C4-2B (cell line): ENCODE measurements at regions not wholly inside any gene's neighbourhood (a gene's known extent, or its start where the extent isn't known, plus 50 kb on each side); places are given as distances from the start of the nearest gene placed in this dataset.

ENCODE experiments used
- H3K27ac ChIP-seq: fragments of 450-650 bp; 2 replicates; pipeline ENCODE4 v1.5.1; 2017
- CTCF ChIP-seq: fragments of 450-650 bp; conservative IDR thresholded peaks from 2 replicates; pipeline ENCODE4 v1.5.1; 2017; ENCODE audit warnings: mild to moderate bottlenecking
- ZFX ChIP-seq: fragments of 450-650 bp; IDR thresholded peaks from 2 replicates; pipeline ENCODE4 v1.6.1; 2017

DNA sequence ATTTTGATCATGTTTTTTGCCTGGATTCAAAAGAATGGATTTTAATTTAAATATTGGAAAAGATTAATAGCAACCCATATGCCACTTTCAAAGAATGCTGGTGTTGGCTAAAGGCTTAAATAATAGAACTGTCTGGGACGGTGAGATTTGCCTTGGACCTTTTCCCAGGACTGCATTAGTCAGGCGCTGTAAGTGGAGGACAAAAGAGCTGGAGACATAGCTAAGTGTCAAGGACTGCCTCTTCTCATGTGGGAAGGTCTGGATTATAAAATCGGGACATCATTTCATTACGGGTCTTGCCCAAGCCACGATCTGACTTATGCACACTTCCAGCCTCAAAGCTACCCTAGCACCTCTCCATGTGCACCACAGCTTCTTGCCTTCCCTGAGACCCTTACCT lies 458.5 kb upstream of the DEPDC1 start:
- no peak overlapping the region for H3K27ac ChIP-seq
- TF ChIP-seq ZFX: no peak
- no peak for TF ChIP-seq CTCF

- TF ChIP-seq ZFX (no peak), CTCF (no peak)
- no peak overlapping the region for H3K27ac ChIP-seq
Measured at GRCh38 chr1:68958958-68959357, 462.1 kb upstream of the DEPDC1 start.

- TF ChIP-seq CTCF (no peak), ZFX (no peak)
- H3K27ac ChIP-seq: no peak overlapping the region
Measured at GRCh38 chr1:68959461-68960030, 462.7 kb upstream of the DEPDC1 start.

DNA sequence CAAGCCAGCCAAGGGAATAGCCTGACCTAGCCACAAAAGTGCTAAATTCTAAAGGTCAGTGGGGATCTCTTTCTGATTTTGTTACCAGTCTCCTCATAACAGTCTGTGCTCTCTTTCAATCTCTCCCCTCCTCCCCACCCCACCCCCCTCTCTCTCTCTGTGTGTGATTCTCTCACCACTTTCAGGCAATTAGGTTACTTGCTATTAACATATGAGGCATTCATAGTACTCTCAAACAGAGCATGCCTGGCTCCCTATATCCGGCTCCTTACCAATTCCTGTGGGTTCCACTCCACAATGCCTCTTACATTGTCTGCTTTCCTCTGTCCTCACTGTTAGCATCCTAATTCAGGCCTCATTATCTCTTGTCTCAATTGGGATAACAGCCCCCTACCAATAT lies 464.3 kb upstream of the DEPDC1 start:
- no peak for TF ChIP-seq CTCF
- no peak for TF ChIP-seq ZFX
- no peak overlapping the region for H3K27ac ChIP-seq

- H3K27ac ChIP-seq: no peak overlapping the region
- TF ChIP-seq CTCF: no peak
- no peak for TF ChIP-seq ZFX
Measured at GRCh38 chr1:68963353-68963752, 466.5 kb upstream of the DEPDC1 start.

DNA sequence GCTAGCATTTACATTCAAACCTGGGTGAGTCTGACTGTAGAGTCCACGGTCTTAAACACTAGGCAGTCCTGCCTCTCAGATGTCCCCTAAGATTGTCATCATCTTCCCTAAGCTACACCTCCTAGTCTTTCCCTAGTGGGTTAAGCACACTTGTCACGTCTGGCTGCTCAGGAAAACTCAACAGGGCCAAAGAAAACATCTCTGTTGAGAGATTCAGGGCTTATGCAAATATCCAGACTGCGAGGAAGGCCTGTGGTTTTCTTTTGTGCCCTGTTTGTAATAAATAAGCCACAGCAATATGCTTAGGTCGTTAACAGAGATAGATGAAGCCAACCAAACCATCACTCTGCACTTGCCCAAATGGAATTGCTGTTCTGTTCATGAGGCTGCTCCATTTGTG lies 472.6 kb upstream of the DEPDC1 start:
- no peak overlapping the region for H3K27ac ChIP-seq
- TF ChIP-seq CTCF (no peak), ZFX (no peak)

GRCh38 chr1:68970571-68970970 lies 473.7 kb upstream of the DEPDC1 start:
- no peak overlapping the region for H3K27ac ChIP-seq
- TF ChIP-seq ZFX: no peak
- TF ChIP-seq CTCF: no peak
